HG02763 (cell line): ENCODE measurements at regions not wholly inside any gene's neighbourhood (a gene's known extent, or its start where the extent isn't known, plus 50 kb on each side); places are given as distances from the start of the nearest gene placed in this dataset.
"Not testable (repeated sequence)": the region's sequence is repeated elsewhere in the genome, so short reads cannot be mapped to it uniquely, and the experiment has no call there.

ENCODE experiments used
- ATAC-seq: cut with Tn5 transposase; IDR thresholded peaks from one replicate; pipeline ENCODE4 v1.9.1; 2021; ENCODE audit warnings: mild to moderate bottlenecking, moderate library complexity; ENCODE audit not compliant: unreplicated experiment

GRCh38 chr16:87101903-87102302 lies 215.3 kb downstream of the C16orf95 start:
- no peak for ATAC-seq

- ATAC-seq = no peak
Observed at GRCh38 chr16:87107201-87107600, 210.0 kb downstream of the C16orf95 start.

- ATAC-seq = no peak
Observed at GRCh38 chr16:87108278-87108677, 208.9 kb downstream of the C16orf95 start.

DNA sequence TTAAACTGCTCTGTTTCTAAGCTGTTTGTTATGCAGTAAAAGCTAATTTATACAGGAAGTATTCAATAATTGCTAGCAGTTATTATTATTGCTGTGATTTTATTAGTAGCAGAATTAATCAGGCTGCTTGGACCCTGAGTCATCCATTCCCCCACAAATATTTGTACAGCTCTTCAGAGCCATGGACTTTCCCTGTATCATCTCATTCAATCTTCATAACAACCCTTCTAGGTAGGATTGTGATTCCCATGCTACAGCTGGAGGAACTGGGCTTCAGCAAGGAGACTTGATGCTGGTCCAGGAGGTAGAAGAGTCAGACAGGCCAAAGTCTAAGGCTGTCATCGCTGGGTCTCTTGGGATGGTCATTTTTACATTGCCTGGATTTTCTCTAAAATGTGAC lies 208.3 kb downstream of the C16orf95 start:
- no peak for ATAC-seq

DNA sequence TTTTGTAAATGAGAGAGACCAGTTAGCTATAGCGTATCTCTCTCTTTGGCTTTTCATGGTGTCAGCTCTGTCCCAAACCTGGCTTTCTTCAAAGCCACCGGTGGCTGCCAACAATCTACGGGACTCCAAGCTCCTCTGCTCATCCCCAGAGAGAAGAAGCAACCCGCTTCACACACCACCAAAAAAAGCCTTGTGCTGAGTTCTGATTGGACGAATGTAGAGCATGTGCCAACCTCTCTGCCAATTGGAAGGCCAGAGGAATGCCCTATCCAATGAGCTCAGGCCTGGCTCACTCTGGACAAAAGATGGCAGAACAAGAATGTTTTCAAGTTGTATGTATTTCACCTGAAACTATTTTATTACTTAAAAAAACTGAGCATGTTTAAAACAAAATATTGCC lies 202.4 kb downstream of the C16orf95 start:
- ATAC-seq = no peak

GRCh38 chr16:87115646-87116045 lies 201.5 kb downstream of the C16orf95 start:
- ATAC-seq = no peak

GRCh38 chr16:87117936-87118335 lies 199.3 kb downstream of the C16orf95 start:
- ATAC-seq = no peak

DNA sequence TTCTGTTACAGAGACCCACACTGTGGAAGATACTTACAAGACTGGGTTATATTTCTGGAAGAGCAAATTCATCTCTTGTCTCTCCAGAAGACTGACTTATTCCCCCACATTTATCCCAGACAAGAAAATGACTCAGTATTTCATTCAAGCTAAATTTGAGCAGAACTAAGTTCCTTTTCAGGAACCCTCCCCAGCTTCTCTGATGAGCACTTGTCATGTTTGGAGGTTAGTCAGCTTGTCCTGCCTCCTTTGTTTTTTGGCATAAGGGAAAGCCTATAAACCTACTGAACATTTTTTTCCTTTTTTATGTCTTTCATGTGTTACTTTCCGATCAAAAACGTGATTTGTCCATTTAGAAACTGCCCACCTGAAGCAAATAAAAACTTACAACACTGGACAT lies 198.0 kb downstream of the C16orf95 start:
- no peak for ATAC-seq

DNA sequence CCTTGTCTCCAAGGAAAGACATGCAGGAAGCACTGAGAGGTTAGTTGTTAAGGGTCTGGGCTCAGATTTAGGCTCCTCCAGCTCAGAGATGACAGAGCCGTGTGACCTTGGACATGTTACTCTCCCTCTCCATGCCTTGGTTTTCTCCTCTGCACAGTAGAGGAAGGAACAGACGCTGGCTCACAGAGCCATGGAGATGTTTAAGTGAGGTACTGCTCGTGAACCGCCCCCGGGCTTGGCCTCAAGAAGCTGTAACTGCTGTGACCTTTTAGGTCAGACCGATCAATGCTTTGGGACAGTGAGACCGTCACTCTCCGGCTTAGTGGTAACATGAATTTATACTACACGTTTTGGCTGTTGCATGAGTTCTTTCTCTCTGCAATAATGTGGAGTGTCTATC lies 197.4 kb downstream of the C16orf95 start:
- ATAC-seq = no peak

DNA sequence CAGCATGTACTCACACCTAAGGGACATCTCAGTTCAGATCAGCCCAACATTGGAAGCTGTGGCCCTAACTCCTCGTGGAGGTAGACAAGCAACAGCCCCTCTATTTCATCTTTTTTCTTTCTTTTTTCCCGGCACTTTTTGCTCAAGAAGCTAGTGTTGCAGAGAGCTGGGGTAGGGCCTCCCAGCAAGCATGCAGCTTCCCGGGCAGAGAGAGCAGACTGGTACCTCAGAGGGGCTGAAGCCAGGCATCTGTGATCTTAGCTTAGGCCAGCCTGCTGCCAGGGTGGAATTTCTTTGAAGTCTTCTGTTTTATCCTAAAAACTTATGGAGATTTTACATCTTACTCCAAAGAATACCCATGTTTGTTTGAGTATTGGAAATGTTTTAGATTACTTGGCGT lies 195.4 kb downstream of the C16orf95 start:
- no peak for ATAC-seq

DNA sequence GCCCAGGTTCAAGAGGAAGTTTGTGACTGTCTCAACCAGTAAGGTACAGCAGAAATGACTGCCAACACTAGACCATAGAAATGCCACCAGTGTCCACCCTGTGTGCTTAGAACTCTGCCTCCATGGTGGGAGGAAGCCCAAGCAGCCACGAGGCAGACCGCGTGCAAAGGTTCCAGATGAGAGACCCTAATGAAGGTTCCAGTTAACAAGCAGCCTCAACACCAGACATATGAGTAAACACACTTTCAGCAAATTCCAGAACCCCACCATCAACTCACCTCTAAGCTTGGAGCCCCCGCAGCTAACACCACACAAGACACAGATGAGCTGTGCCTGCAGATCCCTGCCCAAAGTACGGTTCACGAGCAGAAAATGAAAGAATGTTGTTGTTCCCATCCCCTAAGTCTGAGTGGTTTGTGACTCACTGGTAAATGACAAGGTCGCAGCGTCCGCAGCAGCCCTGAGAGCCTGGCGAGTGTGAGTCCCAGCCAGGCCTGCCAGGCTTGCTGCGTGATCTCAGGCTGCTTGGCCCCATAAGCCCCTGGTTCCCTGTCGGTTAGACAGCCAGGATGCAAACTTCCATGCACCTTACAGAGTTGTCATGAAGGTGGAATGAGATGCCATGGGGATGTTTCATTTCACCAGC lies 193.7 kb downstream of the C16orf95 start:
- ATAC-seq = no peak

DNA sequence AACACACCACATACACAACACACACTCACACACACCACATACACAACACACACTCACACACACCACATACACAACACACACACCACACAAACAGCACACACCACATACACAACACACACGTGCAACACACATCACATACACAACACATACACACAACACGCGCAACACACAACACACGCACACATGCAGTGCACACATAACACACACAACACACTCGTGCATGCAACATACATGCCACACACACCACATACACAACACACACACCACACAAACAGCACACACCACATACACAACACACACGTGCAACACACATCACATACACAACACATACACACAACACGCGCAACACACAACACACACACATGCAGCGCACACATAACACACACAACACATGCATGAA lies 192.8 kb downstream of the C16orf95 start:
- not testable (repeated sequence) for ATAC-seq

DNA sequence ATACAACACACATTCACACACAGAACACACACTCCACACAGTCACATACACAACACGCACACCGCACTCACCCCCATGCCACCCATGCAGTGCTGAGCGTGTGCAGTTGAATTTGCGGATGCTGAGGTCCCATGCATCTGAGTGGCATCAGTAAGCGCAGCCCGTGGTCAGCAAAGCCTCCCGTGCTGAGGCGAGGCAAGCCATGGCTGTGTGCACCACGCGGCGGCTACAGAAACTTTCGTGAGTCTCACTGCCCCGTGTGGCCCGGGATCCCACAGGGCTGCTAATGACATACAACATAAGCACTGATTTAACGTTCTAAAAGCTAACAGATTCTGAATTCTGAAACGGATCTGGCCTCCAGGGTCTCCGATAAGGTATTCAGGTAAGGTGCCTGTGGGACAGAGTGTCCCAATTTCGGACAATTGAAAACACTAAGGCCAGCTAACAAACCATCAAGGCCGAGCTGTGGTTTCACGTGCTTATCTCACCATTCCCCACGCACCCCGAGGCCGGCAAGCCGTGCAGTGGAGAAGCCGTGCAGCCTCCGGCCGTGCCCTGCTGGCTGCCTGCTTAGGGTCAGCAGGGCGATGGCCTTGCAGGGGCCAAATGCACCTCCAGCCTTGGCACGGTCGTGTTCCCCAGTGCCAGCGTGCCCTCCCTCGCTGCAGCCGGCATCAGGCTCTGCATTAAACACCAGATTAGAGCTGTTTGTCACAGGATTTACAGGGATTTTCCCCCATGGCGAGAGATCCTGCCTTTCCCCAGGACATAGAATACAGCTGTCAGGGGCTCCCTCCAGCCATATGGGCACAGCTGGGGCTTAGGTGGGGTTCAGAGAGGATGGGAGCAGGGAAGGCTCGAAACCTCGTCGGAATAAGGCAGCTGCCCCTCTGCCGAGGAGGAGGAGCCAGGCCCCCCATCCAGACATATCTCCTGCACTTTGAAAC lies 191.7 kb downstream of the C16orf95 start:
- no peak for ATAC-seq

DNA sequence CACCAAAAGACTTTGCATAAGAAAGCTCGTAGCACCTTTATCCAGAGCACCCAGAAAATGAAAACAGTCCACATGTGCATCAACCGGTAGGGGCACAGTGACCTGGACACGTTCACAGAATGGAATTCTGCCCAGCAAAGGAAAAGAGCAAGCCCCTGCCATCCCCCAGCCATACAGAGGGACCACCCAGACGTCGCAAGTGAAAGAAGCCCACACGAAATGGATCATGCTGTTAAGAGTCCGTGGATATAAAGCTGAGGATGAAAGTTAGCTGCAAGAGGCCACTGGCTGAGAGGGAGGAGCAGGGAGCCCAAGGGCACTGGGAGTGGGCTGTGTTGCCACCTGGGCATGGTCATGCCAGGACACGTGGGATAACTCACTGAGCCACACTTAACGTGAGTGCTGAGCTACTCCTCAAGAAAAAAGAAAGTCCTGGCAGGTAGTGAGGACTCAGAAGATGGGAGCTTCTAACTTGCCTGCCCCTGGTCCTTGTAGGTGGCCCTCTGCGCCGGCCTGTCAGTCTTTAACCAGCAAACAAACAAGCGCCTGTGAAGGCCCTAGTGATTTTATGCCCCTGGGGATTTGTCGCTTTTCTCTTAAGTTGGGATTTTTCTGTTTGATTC lies 190.7 kb downstream of the C16orf95 start:
- ATAC-seq = no peak

- ATAC-seq = no peak
Observed at GRCh38 chr16:87127061-87127765, 190.0 kb downstream of the C16orf95 start.

DNA sequence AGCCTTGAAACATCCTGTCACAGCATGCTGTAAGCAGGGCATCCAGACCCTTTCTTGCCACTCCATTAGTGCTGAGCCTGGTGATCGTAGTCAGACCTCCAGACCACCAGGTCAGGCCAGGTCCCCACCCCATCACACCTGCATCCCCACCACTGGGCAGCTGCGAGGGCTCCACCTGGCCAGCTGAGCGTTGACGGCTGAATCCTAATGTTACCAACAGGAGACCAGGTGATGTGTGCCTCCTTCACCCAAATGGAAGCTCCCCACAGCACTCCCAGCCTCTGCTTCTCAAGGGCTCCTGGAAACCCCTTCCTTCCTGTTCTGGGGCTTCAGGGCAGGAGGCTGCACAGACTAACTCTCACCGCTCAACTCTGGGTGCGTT lies 189.4 kb downstream of the C16orf95 start:
- ATAC-seq = no peak

- no peak for ATAC-seq
Observed at GRCh38 chr16:87129771-87130170, 187.4 kb downstream of the C16orf95 start.

GRCh38 chr16:87131061-87131995 lies 185.9 kb downstream of the C16orf95 start:
- ATAC-seq = no peak

- no peak for ATAC-seq
Observed at GRCh38 chr16:87131996-87132345, 185.2 kb downstream of the C16orf95 start.

DNA sequence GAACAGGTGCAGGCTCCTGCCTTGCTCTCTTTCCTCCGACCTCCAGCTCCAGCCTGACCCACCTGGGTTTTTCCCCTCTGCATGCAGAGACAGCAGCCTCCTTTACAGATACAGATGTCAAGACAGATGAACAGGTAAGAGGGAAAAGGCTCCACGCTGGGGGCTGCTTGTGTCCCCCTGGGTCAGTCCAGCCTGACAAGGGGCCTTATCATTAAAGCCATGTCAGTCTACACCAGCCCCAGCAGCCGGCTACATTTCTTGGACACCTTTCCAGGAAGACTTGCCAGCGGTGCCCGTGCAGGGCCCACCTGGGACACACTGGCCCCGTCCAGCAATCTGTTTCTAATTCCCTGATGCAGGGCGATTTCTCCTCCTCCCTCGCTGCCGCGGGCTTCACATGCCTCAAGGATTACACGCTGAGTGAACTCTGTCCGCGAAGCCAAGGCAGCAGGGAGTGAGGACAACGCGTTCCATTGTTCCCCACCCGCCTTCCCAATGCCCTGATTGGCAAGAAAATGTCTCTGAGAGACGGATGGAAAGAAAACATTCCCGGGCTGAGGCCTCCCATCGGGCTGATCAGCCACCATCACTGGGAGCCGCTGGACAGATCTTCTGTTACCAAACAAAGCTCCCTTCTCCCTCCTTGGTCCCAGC lies 184.7 kb downstream of the C16orf95 start:
- ATAC-seq = no peak
